Endothelial cell of umbilical vein (primary cell): ENCODE measurements at regions not wholly inside any gene's neighbourhood (a gene's known extent, or its start where the extent isn't known, plus 50 kb on each side); places are given as distances from the start of the nearest gene placed in this dataset.

ENCODE experiments used
- BruUV-seq: library from RNA; stranded (reverse); fragments of 400-500 nt; replicated peaks from 2 replicates; lab custom pipeline; 2021; lab: Mats Ljungman, UMichigan
- CTCF ChIA-PET: fragments of 300-600, 350-600 bp; sonication (Branson Sonifier 250); formaldehyde crosslinking; loops from one replicate; lab custom pipeline; 2021; ENCODE audit warnings: antibody characterized with exemption, inconsistent platforms; lab: Charles Lee
- POLR2A ChIA-PET: fragments of 300-600, 350-600 bp; sonication (Branson Sonifier 250); formaldehyde crosslinking; loops from one replicate; lab custom pipeline; 2021; ENCODE audit warnings: antibody characterized with exemption, inconsistent platforms; lab: Charles Lee
- DNase-seq: peaks from one replicate; pipeline ENCODE4 v3.0.0-alpha.2; 2011; ENCODE audit warnings: low read depth, low spot score
- FAIRE-seq: peaks from 2 replicates; lab custom pipeline; 2011; peaks lifted over from hg19 to GRCh38; lab: Jason Lieb, UNC
- H2AFZ ChIP-seq: 2 replicates; pipeline ENCODE4 v1.6.0; 2012; ENCODE audit warnings: low read depth, low read length, control low read depth, inconsistent platforms
- H3K27ac ChIP-seq: 2 replicates; pipeline ENCODE4 v1.5.1; 2011; ENCODE audit warnings: low read depth, mild to moderate bottlenecking, control low read depth, low read length, moderate library complexity; ENCODE audit not compliant: insufficient read depth
- H3K27me3 ChIP-seq, 2 experiments: 2 replicates each; pipeline versions ENCODE4 v1.6.0 to v1.6.1; 2011; ENCODE audit warnings: low read length in 2 of 2, mixed read lengths in 1 of 2; ENCODE audit not compliant: control insufficient read depth in 2 of 2, insufficient read depth in 2 of 2
- H3K36me3 ChIP-seq, 2 experiments: 2 replicates in 1 of 2; 3 replicates in 1 of 2; pipeline ENCODE4 v1.5.1; 2011; ENCODE audit warnings: low read length in 2 of 2, mild to moderate bottlenecking in 1 of 2, moderate library complexity in 1 of 2; ENCODE audit not compliant: control insufficient read depth in 2 of 2, insufficient read depth in 2 of 2; ENCODE audit errors: extremely low read depth in 1 of 2
- H3K4me1 ChIP-seq: 3 replicates; pipeline ENCODE4 v1.5.1; 2011; ENCODE audit warnings: mild to moderate bottlenecking, low read length; ENCODE audit not compliant: control insufficient read depth, insufficient read depth; ENCODE audit errors: extremely low read depth
- H3K4me2 ChIP-seq: 2 replicates; pipeline ENCODE4 v1.6.1; 2011; ENCODE audit warnings: low read length, control low read depth, mixed read lengths; ENCODE audit not compliant: insufficient read depth
- H3K4me3 ChIP-seq, 3 experiments: fragments of 200-600 bp in 1 of 3; sonication (generic), shearing (Covaris generic) in 1 of 3; replicated peaks in 1 of 3; 2 replicates each; pipeline ENCODE4 v1.5.1; 2011 to 2016; ENCODE audit warnings: control low read depth in 3 of 3, low read length in 3 of 3, mild to moderate bottlenecking in 2 of 3, inconsistent platforms in 1 of 3, low read depth in 1 of 3, moderate library complexity in 1 of 3; ENCODE audit not compliant: insufficient read depth in 1 of 3
- H3K79me2 ChIP-seq: 2 replicates; pipeline ENCODE4 v1.6.0; 2012; ENCODE audit warnings: low read length, inconsistent platforms; ENCODE audit not compliant: control insufficient read depth, insufficient read depth
- H3K9ac ChIP-seq: replicated peaks from 2 replicates; pipeline ENCODE3; 2011; ENCODE audit warnings: low read length, control low read depth; ENCODE audit not compliant: insufficient read depth; ENCODE audit errors: extremely low read depth
- H3K9me1 ChIP-seq: replicated peaks from 3 replicates; pipeline ENCODE4 v1.6.0; 2011; ENCODE audit warnings: mild to moderate bottlenecking, low read length; ENCODE audit not compliant: control insufficient read depth, insufficient read depth; ENCODE audit errors: extremely low read depth
- H3K9me3 ChIP-seq: replicated peaks from 2 replicates; pipeline ENCODE4 v1.5.1; 2012; ENCODE audit warnings: low read length, inconsistent platforms; ENCODE audit not compliant: control insufficient read depth, insufficient read depth
- H4K20me1 ChIP-seq: replicated peaks from 2 replicates; pipeline ENCODE3; 2011; ENCODE audit warnings: mild to moderate bottlenecking, low read length; ENCODE audit not compliant: control insufficient read depth, insufficient read depth; ENCODE audit errors: extremely low read depth
- EZH2 ChIP-seq: IDR thresholded peaks from 2 replicates; pipeline ENCODE4 v1.6.1; 2012; ENCODE audit warnings: borderline replicate concordance, low read depth, mild to moderate bottlenecking, moderate library complexity, low read length, inconsistent platforms; ENCODE audit not compliant: severe bottlenecking
- FOS ChIP-seq: IDR thresholded peaks from 2 replicates; pipeline ENCODE4 v1.6.1; 2011; ENCODE audit warnings: mild to moderate bottlenecking, low read length, moderate library complexity, borderline replicate concordance; ENCODE audit not compliant: insufficient read depth
- GATA2 ChIP-seq: IDR thresholded peaks from 2 replicates; pipeline ENCODE4 v1.7.0; 2011; ENCODE audit warnings: low read depth, mild to moderate bottlenecking, moderate library complexity, mixed read lengths, low read length; ENCODE audit not compliant: insufficient read length, insufficient read depth
- POLR2A ChIP-seq: IDR thresholded peaks from 2 replicates; pipeline ENCODE4 v1.6.1; 2012; ENCODE audit warnings: low read depth, mild to moderate bottlenecking, control low read depth, low read length
- POLR2AphosphoS5 ChIP-seq: IDR thresholded peaks from 2 replicates; pipeline ENCODE4 v1.6.1; 2012; ENCODE audit warnings: low read depth, mild to moderate bottlenecking, control low read depth, low read length, moderate library complexity; ENCODE audit not compliant: insufficient read depth
- dilution Hi-C: fragments of 300-500 bp; cut with MboI; formaldehyde crosslinking; loops from one replicate; pipeline ENCODE4 v1.15.0; 2019; ENCODE audit warnings: low sequenced_read_pairs; ENCODE audit not compliant: extremely low pct_ligation_motif_present
- intact Hi-C: fragments of 100-400 bp; cut with micrococcal nuclease; formaldehyde crosslinking; loops from one replicate; pipeline ENCODE4 v1.10.0; 2022
- TF ChIP-seq, protein P1 (sequence below), 2 donors: IDR thresholded peaks; 1 replicate in 1 of 2; 2 replicates in 1 of 2; pipeline ENCODE4 v1.5.1; 2011; ENCODE audit warnings: low read length in 2 of 2, mild to moderate bottlenecking in 2 of 2, moderate library complexity in 2 of 2, control low read depth in 1 of 2, inconsistent platforms in 1 of 2, low read depth in 1 of 2; ENCODE audit not compliant: insufficient read depth in 1 of 2; ENCODE audit errors: extremely low read depth in 1 of 2
- TF ChIP-seq, protein P2 (sequence below): IDR thresholded peaks from 2 replicates; pipeline ENCODE4 v1.6.1; 2011; ENCODE audit not compliant: insufficient read depth, insufficient read length

- Histone ChIP-seq H3K36me3 (no peaks in the 10 kb centered on the region), H3K9me3 (no peaks in the 10 kb centered on the region), H3K9me1 (no peaks in the 10 kb centered on the region), H3K4me2 (no peak overlapping the region), H2AFZ (no peak overlapping the region), H3K79me2 (no peaks in the 10 kb centered on the region), H3K27me3 (no peaks in the 10 kb centered on the region), H4K20me1 (no peaks in the 10 kb centered on the region), H3K4me1 (no peaks in the 10 kb centered on the region), H3K27ac (no peak overlapping the region), H3K4me3 (no peak overlapping the region), H3K9ac (no peak overlapping the region)
- dilution Hi-C loops: no loop called here
- TF ChIP-seq POLR2A: no peak
- no peak for TF ChIP-seq EZH2
- TF ChIP-seq POLR2AphosphoS5: no peak
- TF ChIP-seq GATA2: no peak
- TF ChIP-seq FOS: no peak
- TF ChIP-seq, protein P1, sequence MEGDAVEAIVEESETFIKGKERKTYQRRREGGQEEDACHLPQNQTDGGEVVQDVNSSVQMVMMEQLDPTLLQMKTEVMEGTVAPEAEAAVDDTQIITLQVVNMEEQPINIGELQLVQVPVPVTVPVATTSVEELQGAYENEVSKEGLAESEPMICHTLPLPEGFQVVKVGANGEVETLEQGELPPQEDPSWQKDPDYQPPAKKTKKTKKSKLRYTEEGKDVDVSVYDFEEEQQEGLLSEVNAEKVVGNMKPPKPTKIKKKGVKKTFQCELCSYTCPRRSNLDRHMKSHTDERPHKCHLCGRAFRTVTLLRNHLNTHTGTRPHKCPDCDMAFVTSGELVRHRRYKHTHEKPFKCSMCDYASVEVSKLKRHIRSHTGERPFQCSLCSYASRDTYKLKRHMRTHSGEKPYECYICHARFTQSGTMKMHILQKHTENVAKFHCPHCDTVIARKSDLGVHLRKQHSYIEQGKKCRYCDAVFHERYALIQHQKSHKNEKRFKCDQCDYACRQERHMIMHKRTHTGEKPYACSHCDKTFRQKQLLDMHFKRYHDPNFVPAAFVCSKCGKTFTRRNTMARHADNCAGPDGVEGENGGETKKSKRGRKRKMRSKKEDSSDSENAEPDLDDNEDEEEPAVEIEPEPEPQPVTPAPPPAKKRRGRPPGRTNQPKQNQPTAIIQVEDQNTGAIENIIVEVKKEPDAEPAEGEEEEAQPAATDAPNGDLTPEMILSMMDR (IDR thresholded peaks at IDR 0.05; ENCODE audit: extremely low read depth in 1 of 2, insufficient read depth in 1 of 2, low read depth in 1 of 2, low read length in 2 of 2): no peak
- TF ChIP-seq, protein P2, sequence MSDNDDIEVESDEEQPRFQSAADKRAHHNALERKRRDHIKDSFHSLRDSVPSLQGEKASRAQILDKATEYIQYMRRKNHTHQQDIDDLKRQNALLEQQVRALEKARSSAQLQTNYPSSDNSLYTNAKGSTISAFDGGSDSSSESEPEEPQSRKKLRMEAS: no peak
- peak; percentile 18 for DNase-seq
- ChIA-PET CTCF (no interaction called here), POLR2A (no interaction called here)
- no peak for FAIRE-seq
- intact Hi-C loops: no loop called here
- no TSS peak for BruUV-seq
These were observed 1367.1 kb downstream of the XPNPEP1 start for GRCh38 chr10:108556186-108556585.
